VCaP (cell line): ENCODE measurements at regions not wholly inside any gene's neighbourhood (a gene's known extent, or its start where the extent isn't known, plus 50 kb on each side); places are given as distances from the start of the nearest gene placed in this dataset.
"Not testable (repeated sequence)": the region's sequence is repeated elsewhere in the genome, so short reads cannot be mapped to it uniquely, and the experiment has no call there.

Source experiments
- H3K27ac ChIP-seq: fragments of 450-650 bp; 2 replicates; pipeline ENCODE4 v1.5.1; 2017
- TF ChIP-seq, protein P1 (sequence below): fragments of 450-650 bp; conservative IDR thresholded peaks from 2 replicates; pipeline ENCODE4 v1.5.1; 2017; ENCODE audit warnings: mild to moderate bottlenecking, moderate library complexity

DNA sequence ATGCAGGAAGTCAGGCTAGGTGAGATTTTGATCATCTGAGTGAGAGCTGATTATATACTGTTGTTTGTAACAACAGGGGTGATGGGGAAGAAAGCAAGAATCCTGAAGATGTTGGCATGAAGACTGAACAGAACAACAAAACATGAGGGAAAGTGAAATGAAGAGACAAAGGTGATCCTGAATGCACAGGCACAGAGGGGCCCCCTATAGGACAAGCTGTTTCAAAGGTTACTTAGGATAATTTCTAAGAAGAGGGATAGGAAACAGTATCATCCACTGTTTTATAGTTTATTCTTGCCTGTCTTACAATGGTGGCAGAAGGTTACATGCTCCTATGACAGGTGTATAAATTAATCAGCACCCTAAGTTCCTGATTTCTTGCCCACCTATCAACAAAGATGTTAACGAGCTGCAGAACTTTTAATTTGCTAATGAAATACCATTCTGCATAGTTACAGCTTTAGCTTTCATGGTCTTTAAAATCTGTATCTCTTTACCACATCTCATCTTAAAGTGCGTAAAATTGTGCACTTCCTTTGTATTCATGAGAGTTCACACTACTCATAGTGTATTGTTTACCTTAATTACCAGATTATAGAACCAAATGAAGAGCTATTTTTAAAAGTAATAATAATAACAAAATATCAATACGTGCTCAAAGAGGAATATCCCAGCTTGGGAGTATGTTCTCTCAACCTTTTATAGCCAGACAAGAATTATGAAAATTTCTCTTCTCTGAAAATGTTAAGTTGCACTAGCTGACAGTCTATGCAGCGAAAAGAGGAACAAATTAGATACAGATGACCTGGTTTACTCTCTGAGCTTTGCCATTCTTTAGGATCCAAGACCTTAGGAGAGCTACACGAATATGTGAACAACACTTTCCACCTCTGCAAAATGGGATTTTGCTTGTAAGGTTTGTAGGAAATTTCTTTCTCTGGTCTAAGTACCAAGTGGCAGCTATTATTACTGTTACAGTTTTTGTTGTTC, 192.5 kb downstream of the EDN1 start:
- TF ChIP-seq, protein P1, sequence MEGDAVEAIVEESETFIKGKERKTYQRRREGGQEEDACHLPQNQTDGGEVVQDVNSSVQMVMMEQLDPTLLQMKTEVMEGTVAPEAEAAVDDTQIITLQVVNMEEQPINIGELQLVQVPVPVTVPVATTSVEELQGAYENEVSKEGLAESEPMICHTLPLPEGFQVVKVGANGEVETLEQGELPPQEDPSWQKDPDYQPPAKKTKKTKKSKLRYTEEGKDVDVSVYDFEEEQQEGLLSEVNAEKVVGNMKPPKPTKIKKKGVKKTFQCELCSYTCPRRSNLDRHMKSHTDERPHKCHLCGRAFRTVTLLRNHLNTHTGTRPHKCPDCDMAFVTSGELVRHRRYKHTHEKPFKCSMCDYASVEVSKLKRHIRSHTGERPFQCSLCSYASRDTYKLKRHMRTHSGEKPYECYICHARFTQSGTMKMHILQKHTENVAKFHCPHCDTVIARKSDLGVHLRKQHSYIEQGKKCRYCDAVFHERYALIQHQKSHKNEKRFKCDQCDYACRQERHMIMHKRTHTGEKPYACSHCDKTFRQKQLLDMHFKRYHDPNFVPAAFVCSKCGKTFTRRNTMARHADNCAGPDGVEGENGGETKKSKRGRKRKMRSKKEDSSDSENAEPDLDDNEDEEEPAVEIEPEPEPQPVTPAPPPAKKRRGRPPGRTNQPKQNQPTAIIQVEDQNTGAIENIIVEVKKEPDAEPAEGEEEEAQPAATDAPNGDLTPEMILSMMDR, result no peak
- no peak overlapping the region for H3K27ac ChIP-seq

DNA sequence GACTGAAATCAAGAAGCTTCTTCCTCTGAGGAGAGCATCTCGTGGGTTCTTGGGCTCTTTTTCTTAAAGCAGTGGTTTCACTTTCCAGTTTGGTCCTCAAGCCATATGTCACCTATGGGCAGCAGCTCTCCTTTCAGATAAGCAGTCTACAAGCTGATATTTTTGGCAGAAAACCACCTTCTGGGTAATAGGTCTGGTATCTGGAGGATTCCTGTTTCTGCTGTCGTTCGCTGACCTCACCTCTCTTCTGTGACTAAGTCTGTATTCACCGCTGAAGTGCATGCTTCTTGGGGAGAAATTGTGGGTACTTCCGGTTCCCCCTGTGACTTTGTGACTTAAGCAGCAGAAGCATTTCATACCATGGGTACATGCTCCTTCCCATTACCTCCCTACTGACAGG, 193.6 kb downstream of the EDN1 start:
- H3K27ac ChIP-seq, result no peak overlapping the region
- TF ChIP-seq, protein P1, result no peak

DNA sequence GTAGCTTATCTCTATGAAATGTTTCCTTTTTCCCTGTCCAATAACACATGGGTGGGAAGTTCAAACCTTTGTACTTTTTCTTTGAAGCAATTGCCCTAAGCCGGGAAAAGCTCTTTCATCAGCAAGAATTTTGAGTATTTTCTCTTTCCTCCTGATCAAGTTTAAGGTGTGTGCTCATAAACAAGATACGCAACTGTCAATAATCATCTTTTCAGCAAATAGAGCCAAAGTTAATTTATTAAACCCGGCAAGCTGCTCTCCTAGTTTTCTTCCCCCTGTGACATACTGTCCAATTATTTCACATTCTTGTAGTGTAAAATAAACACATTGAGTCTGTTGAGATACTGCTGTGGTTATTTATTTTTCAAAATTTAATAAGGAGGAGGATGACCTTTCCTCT, 194.4 kb downstream of the EDN1 start:
- H3K27ac ChIP-seq, result no peak overlapping the region
- TF ChIP-seq, protein P1, result no peak

DNA sequence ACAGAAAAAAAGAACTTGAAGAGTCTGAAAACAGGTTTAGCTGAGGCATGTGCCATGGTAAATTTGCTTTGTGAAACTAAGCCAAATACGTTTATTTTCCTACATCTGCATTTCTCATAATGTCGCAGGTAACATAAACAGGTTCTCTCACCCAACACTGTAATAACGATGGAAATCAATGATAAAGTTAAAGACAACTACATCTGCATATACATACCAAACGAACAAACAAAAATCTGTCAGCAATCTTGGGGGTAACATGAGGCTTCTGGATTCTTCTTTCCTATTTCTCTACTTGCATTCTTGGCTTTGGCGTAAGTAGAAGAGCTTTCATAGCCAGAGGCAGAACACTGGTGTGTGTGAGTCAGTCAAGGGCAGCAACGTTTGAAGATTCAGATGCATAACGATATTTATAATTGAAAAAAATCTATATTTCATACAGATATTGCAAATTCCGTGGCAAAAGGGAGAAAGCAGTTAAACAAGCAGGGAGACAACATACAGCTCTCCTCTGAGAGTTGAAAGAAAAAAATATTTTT, 195.1 kb downstream of the EDN1 start:
- no peak overlapping the region for H3K27ac ChIP-seq
- TF ChIP-seq, protein P1, result no peak

DNA sequence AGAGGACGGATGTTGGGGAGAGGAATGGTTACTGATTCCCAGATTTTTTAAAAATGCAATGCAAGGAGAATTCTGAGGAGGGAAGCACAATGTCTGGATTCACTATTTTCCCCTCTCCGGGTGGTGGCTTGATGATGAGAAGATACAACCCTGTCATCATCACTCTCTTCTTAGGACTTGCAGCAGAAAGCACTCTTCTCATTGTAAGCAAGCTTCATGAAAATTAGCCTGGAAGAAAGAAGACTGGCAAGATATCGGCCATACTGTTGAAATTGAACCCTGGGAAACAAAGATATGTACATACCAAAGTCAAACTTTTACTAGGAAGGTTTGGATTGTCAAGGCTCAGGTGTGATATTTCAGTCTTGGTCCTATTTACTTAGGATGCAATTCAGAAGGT, 195.7 kb downstream of the EDN1 start:
- H3K27ac ChIP-seq, result no peak overlapping the region
- TF ChIP-seq, protein P1, result no peak

DNA sequence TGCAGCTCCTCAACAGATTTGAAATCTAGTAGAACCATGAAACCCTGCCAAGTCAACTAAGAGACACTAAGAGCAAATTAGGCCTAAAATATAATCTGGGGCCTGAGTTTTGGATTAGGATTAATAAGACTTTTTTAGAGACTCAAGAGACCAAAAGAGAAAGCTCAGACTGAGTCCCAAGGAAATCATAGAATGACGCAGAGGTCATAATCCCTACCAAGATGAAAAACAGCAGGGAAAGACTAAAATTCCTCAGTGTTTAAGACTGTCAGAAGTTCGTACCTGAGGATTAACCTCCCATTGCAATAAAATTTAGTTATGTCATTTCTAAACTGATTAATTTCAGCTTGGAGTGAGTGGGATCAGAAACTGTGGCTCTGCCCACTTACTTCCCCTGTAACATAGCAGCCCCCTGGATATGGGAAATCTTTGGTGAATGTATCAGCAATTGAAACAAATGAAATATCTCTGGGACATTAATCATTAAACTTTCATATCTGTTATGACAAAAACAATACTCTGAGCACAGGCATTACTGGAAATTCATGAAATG, 200.3 kb downstream of the EDN1 start:
- no peak overlapping the region for H3K27ac ChIP-seq
- TF ChIP-seq, protein P1, result no peak

DNA sequence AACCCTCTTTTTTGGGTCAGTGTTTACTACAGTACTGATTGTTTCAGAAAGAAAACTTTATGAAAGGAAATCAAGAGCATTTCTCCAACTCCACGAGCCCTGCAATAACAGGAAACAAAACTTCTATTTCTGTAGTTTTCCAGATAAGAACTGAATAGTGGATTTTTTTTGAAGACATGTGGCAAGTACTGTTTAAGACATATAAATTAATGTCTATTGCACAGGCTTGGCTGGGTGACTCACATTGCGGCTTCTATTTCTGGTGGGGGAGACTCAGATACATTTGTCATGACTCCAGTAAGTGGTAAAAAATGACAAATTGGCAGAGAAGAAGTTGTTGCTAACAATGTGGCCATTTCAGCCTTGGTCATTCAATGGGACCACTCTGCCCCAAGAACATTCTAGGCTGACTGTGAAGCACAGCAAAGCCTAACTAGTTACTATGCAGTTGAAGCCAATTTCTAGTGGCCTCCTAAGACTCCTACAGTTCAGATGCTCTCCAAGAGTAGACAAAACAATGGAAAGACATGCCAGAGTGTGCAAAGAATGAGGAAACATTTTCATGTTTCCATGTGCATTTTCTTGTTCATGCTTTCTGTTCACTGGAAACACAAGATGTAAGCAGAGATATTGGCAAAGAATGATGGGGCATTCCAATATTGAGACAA, 200.9 kb downstream of the EDN1 start:
- TF ChIP-seq, protein P1, result no peak
- H3K27ac ChIP-seq, result no peak overlapping the region

DNA sequence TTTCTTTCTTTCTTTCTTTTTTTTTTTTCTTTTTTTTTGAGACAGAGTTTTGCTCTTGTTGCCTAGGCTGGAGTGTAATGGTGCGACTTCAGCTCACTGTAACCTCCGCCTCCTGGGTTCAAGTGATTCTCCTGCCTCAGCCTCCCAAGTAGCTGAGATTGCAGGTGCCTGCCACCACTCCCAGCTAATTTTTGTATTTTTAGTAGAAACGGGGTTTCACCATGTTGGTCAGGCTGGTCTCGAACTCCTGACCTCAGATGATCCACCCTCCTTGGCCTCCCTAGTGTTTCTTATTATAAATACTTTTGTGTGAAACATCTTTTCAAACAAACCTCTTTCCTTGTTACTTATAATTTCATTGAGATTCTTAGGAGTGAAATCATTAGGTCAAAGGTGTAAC, 202.8 kb downstream of the EDN1 start:
- H3K27ac ChIP-seq, result not testable (repeated sequence)
